RWPE2 (cell line): ENCODE measurements at regions not wholly inside any gene's neighbourhood (a gene's known extent, or its start where the extent isn't known, plus 50 kb on each side); places are given as distances from the start of the nearest gene placed in this dataset.
"Not testable (repeated sequence)": the region's sequence is repeated elsewhere in the genome, so short reads cannot be mapped to it uniquely, and the experiment has no call there.

Experiments used
- ATAC-seq: fragments of 200-7000 bp; cut with Tn5 transposase; 3 replicates; pipeline ENCODE4 v1.9.1; 2021; ENCODE audit warnings: low read depth
- DNase-seq: peaks from one replicate; pipeline ENCODE4 v3.0.0-alpha.2; 2020; ENCODE audit warnings: low spot score
- H3K27ac ChIP-seq: fragments of 450-650 bp; 2 replicates; pipeline ENCODE4 v1.5.1; 2017; ENCODE audit warnings: mild to moderate bottlenecking; ENCODE audit not compliant: poor library complexity, severe bottlenecking
- H3K27me3 ChIP-seq: fragments of 250-450 bp; sonication (Bioruptor Pico); 2 replicates; pipeline ENCODE4 v1.5.1; 2021; ENCODE audit warnings: mild to moderate bottlenecking, moderate library complexity; ENCODE audit not compliant: insufficient read depth, poor library complexity, severe bottlenecking
- H3K36me3 ChIP-seq: fragments of 250-450 bp; sonication (Bioruptor Pico); 2 replicates; pipeline ENCODE4 v1.5.1; 2020; ENCODE audit warnings: low read depth, mild to moderate bottlenecking, moderate library complexity
- H3K4me1 ChIP-seq: fragments of 250-450 bp; sonication (Bioruptor Pico); 2 replicates; pipeline ENCODE4 v1.5.1; 2021; ENCODE audit warnings: mild to moderate bottlenecking, moderate library complexity; ENCODE audit not compliant: insufficient read depth, poor library complexity, severe bottlenecking
- H3K4me3 ChIP-seq: fragments of 250-450 bp; sonication (Bioruptor Pico); 2 replicates; pipeline ENCODE4 v1.5.1; 2021; ENCODE audit warnings: mild to moderate bottlenecking, moderate library complexity; ENCODE audit not compliant: severe bottlenecking
- H3K9me3 ChIP-seq: fragments of 250-450 bp; sonication (Bioruptor Pico); 2 replicates; pipeline ENCODE4 v1.5.1; 2021; ENCODE audit warnings: mild to moderate bottlenecking, moderate library complexity; ENCODE audit not compliant: severe bottlenecking
- TF ChIP-seq, protein P1 (sequence below): fragments of 450-650 bp; IDR thresholded peaks from one replicate; pipeline ENCODE4 v1.5.1; 2017; ENCODE audit warnings: mild to moderate bottlenecking, moderate library complexity; ENCODE audit not compliant: poor library complexity, severe bottlenecking

DNA sequence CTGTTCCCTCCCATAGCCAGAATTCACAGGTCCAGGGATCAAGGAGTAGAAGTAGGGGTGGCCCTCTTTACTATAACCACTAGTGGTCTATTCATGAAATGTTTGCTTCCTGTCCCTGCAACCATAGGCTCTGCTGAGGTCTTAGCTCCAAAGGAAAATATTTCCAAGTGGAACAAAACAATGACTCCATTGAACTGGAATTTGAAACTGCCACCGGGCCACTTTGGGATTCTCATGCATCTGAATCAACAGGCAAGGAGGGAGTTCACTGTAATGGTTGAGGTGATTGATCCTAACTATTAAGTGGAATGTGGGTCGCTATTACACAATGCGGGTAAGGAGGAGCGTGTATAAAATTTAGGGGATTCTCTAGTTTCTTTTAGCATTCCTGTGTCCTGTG is 197.0 kb downstream of the ETNK1 start:
- ATAC-seq (no peak), DNase-seq (no peak)
- H3K36me3 ChIP-seq, result no peaks in the 10 kb centered on the region
- no peaks in the 10 kb centered on the region for H3K9me3 ChIP-seq
- TF ChIP-seq, protein P1, sequence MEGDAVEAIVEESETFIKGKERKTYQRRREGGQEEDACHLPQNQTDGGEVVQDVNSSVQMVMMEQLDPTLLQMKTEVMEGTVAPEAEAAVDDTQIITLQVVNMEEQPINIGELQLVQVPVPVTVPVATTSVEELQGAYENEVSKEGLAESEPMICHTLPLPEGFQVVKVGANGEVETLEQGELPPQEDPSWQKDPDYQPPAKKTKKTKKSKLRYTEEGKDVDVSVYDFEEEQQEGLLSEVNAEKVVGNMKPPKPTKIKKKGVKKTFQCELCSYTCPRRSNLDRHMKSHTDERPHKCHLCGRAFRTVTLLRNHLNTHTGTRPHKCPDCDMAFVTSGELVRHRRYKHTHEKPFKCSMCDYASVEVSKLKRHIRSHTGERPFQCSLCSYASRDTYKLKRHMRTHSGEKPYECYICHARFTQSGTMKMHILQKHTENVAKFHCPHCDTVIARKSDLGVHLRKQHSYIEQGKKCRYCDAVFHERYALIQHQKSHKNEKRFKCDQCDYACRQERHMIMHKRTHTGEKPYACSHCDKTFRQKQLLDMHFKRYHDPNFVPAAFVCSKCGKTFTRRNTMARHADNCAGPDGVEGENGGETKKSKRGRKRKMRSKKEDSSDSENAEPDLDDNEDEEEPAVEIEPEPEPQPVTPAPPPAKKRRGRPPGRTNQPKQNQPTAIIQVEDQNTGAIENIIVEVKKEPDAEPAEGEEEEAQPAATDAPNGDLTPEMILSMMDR, result no peak
- H3K27me3 ChIP-seq, result no peaks in the 10 kb centered on the region
- H3K27ac ChIP-seq, result no peak overlapping the region
- H3K4me3 ChIP-seq, result no peak overlapping the region
- H3K4me1 ChIP-seq, result no peaks in the 10 kb centered on the region

DNA sequence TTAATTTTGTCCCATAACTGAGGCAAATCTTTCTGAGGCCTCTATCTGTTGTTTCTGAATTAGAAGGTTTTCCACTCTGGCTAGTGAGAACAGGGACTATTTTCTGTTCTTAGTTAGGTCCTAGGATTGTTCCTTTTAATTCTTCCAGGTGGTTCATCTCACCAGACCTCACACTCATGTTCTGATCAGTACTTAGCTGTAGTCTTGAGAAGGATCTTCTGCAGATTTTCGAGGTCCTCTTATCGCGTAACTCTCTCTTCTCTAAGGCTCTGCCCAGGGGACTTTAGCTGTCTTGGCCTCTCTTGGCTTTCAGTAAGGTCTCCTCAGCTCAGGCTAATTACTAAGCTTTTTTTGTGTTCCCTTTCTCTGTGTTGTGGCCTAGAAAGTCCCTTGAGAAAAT is 201.1 kb downstream of the ETNK1 start:
- H3K27ac ChIP-seq, result no peak overlapping the region
- no peak for DNase-seq
- no peaks in the 10 kb centered on the region for H3K4me1 ChIP-seq
- TF ChIP-seq, protein P1, result no peak
- no peaks in the 10 kb centered on the region for H3K36me3 ChIP-seq
- no peaks in the 10 kb centered on the region for H3K9me3 ChIP-seq
- ATAC-seq, result no peak
- H3K4me3 ChIP-seq, result no peak overlapping the region
- no peaks in the 10 kb centered on the region for H3K27me3 ChIP-seq

DNA sequence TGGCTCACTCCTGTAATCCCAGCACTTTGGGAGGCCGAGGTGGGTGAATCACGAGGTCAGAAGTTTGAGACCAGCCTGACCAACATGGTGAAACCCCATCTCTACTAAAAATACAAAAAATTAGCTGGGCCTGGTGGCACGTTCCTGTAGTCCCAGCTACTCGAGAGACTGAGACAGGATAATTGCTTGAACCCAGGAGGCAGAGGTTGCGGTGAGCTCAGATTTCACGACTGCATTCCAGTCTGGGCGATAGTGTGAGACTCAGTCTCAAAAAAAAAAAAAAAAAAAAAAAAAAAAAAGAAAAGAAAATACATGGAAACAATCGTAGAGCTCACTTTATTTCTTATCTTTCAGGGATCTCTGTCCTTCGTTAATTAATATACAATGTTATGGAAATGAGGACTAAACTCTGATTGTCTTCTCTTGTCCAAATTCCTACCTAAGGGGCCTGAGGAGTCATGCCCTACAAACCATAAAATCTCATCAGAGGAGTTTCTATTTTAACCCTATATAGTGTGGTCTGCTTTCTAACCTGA is 201.5 kb downstream of the ETNK1 start:
- H3K9me3 ChIP-seq, H3K27ac ChIP-seq, H3K27me3 ChIP-seq, ATAC-seq, H3K36me3 ChIP-seq, H3K4me3 ChIP-seq, DNase-seq, H3K4me1 ChIP-seq: not testable (repeated sequence)

DNA sequence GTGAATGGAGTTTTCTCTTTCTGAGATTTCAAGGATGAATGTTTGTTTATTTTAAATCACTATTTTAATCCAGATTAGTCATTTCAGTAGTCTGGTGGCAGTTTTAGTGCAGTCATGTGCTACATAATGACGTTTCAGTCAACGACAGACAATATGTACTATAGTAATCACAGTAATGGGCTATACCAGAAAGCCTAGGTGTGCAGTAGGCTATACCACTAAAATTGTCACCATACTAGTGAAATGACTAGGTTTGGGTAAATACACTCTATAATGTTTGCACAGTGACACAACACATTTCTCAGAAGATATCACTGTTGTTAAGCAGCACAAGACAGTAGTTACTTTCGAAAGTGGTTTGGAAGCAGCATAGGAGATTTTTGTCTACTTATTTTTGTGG is 203.1 kb downstream of the ETNK1 start:
- Histone ChIP-seq H3K27ac (no peak overlapping the region), H3K4me3 (no peak overlapping the region), H3K4me1 (no peaks in the 10 kb centered on the region), H3K9me3 (no peaks in the 10 kb centered on the region), H3K27me3 (no peaks in the 10 kb centered on the region), H3K36me3 (no peaks in the 10 kb centered on the region)
- DNase-seq (no peak), ATAC-seq (no peak)
- TF ChIP-seq, protein P1, result no peak

DNA sequence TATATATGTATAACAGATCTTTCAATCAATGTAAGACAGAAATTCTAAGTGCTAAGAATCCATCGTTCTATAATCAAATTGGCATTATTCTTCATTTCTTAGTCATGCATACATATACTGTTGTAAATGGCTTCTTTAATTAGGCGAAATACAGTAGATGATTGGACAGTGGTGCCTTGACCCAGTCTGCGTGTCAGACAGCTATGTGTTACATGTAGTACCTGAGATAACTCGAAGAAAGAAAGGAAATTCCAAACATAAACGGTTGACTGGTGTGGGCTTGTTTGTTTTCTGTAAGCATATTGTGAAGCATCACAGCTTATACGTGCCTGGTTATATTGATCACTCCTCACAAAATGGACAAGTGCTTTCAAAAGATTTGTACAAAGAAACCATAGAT is 210.5 kb downstream of the ETNK1 start:
- no peak overlapping the region for H3K27ac ChIP-seq
- ATAC-seq, result no peak
- H3K4me1 ChIP-seq, result no peaks in the 10 kb centered on the region

More for the DNA sequence above, 210.5 kb downstream of the ETNK1 start:
- Histone ChIP-seq H3K9me3 (no peaks in the 10 kb centered on the region), H3K27me3 (no peaks in the 10 kb centered on the region), H3K36me3 (no peaks in the 10 kb centered on the region), H3K4me3 (no peak overlapping the region)
- DNase-seq, result no peak
- TF ChIP-seq, protein P1, result no peak
